Stimulated activated CD4-positive, alpha-beta T cell treated with anti-CD3 and anti-CD28 coated beads, Interleukin-4, amount 100 ng/mL, for 1 hour (primary cell): ENCODE measurements at regions not wholly inside any gene's neighbourhood (a gene's known extent, or its start where the extent isn't known, plus 50 kb on each side); places are given as distances from the start of the nearest gene placed in this dataset.

Source experiments
- DNase-seq: peaks from one replicate; pipeline ENCODE4 v3.0.0-alpha.2; 2020

- DNase-seq: peak; percentile 44
Observed at GRCh38 chr13:33723772-33724435, 94.0 kb upstream of the RFC3 start.

- no peak for DNase-seq
Observed at GRCh38 chr13:33725340-33725739, 92.6 kb upstream of the RFC3 start.

GRCh38 chr13:33727297-33728083, 90.5 kb upstream of the RFC3 start:
- DNase-seq: no peak

- DNase-seq: no peak
Observed at GRCh38 chr13:33728271-33729037, 89.5 kb upstream of the RFC3 start.

GRCh38 chr13:33730147-33730546, 87.8 kb upstream of the RFC3 start:
- no peak for DNase-seq

GRCh38 chr13:33730619-33731018, 87.3 kb upstream of the RFC3 start:
- DNase-seq: no peak

- DNase-seq: no peak
Observed at GRCh38 chr13:33735276-33735675, 82.7 kb upstream of the RFC3 start.

- DNase-seq: no peak
Observed at GRCh38 chr13:33739254-33739653, 78.7 kb upstream of the RFC3 start.

GRCh38 chr13:33740134-33740538, 77.8 kb upstream of the RFC3 start:
- no peak for DNase-seq

GRCh38 chr13:33742321-33742720, 75.6 kb upstream of the RFC3 start:
- DNase-seq: no peak

GRCh38 chr13:33743438-33744368, 74.2 kb upstream of the RFC3 start:
- no peak for DNase-seq

- no peak for DNase-seq
Observed at GRCh38 chr13:33744589-33745369, 73.2 kb upstream of the RFC3 start.

GRCh38 chr13:33745370-33746324, 72.3 kb upstream of the RFC3 start:
- no peak for DNase-seq

GRCh38 chr13:33746867-33747266, 71.1 kb upstream of the RFC3 start:
- no peak for DNase-seq

GRCh38 chr13:33751151-33751550, 66.8 kb upstream of the RFC3 start:
- no peak for DNase-seq

GRCh38 chr13:33752094-33752493, 65.9 kb upstream of the RFC3 start:
- DNase-seq: no peak

GRCh38 chr13:33752597-33752996, 65.4 kb upstream of the RFC3 start:
- no peak for DNase-seq

- DNase-seq: no peak
Observed at GRCh38 chr13:33756929-33757328, 61.0 kb upstream of the RFC3 start.

- DNase-seq: no peak
Observed at GRCh38 chr13:33757713-33758112, 60.2 kb upstream of the RFC3 start.

- no peak for DNase-seq
Observed at GRCh38 chr13:33758113-33758512, 59.8 kb upstream of the RFC3 start.

- no peak for DNase-seq
Observed at GRCh38 chr13:33761740-33762139, 56.2 kb upstream of the RFC3 start.
